HEK293 (cell line): ENCODE measurements at regions not wholly inside any gene's neighbourhood (a gene's known extent, or its start where the extent isn't known, plus 50 kb on each side); places are given as distances from the start of the nearest gene placed in this dataset.
"Not testable (repeated sequence)": the region's sequence is repeated elsewhere in the genome, so short reads cannot be mapped to it uniquely, and the experiment has no call there.

ENCODE experiments used
- GLI2 ChIP-seq: fragments of 450-650 bp; formaldehyde crosslinking; IDR thresholded peaks from 2 replicates; pipeline ENCODE4; 2017; ENCODE audit warnings: missing biosample characterization, missing genetic modification characterization, low read depth, borderline replicate concordance
- ZNF169 ChIP-seq: fragments of 450-650 bp; formaldehyde crosslinking; IDR thresholded peaks from 2 replicates; pipeline ENCODE4 v1.5.1; 2016; ENCODE audit warnings: missing biosample characterization, missing genetic modification characterization

DNA sequence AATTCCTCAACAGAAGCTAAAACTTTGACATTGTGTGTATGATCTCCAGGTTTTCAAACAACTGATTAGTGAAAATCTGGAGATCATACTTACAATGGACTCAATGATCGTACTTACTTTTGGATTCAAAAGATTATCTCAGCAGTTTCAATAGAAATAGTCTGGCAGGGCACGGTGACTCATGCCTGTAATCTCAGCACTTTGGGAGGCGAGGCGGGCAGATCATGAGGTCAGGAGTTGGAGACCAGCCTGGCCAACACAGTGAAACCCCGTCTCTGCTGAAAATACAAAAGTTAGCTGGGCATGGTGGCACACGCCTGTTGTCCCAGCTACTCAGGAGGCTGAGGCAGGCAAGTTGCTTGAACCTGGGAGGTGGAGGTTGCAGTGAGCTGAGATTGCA lies 161.3 kb upstream of the MSX2 start:
- not testable (repeated sequence) for TF ChIP-seq GLI2 (tag by site-specific recombination); ZNF169
